Occipital lobe (tissue), 1 donor: ENCODE measurements at regions not wholly inside any gene's neighbourhood (a gene's known extent, or its start where the extent isn't known, plus 50 kb on each side); places are given as distances from the start of the nearest gene placed in this dataset.

ENCODE experiments used
- DNase-seq: peaks from one replicate; lab custom pipeline; 2025; lab: John Stamatoyannopoulos, UW

DNA sequence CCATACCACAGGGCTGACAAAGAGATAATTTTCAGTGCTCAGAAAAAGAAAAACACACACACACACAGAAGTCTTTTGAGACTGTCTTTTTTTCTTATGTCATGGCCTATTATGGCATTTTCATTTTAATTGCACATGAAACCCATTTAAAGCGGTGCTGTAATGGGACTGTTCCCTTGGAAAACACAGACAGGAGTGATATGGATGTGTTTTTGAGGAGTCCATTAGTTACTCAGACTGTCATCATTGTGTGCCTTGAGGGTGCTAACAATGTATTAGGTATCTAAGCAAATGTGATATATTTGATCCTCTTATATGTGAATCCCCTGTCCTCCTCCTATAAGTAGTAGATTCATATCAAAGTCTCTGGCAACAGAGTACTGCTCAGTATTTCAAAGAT is 642.0 kb upstream of the WWC1 start:
- no peak for DNase-seq

DNA sequence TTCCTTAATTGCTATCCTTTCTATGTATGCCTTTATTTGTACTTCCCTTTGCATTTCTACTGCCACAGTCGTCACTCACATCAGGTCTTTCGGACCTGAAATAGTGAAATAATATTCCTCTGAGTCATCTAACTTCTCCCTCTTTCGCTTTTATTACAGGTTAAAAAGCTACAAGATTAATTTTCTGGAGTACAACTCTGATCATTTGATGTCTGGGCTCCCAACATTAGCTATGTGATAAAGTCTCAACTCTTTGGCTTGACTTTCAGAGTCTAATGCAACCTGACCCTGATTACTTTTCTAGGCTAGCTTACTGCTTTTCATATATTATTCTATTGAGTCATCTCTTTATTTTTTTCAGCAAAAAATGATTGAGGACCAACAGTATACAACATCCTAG is 638.8 kb upstream of the WWC1 start:
- DNase-seq: no peak

GRCh38 chr5:167653645-167654106 is 637.8 kb upstream of the WWC1 start:
- DNase-seq: no peak

GRCh38 chr5:167657016-167657415 is 634.4 kb upstream of the WWC1 start:
- no peak for DNase-seq

DNA sequence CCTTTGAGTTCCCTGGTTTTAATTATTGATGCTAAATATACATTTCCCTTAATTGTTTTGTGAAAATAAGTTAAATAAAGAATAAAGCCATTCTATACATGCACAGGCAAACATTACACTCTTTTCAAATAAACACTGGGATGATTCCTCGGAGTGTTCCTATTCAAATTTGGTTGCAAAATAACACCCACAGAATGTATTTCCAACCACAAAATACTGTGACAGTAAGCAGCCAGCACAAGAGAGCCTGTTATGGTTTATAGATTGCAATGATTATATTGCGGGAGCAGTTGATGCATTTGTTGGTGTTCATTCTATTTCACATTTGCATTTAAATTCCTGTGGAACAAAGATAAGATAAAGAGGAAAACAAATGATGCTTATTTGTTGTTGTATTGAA is 632.6 kb upstream of the WWC1 start:
- DNase-seq: no peak

DNA sequence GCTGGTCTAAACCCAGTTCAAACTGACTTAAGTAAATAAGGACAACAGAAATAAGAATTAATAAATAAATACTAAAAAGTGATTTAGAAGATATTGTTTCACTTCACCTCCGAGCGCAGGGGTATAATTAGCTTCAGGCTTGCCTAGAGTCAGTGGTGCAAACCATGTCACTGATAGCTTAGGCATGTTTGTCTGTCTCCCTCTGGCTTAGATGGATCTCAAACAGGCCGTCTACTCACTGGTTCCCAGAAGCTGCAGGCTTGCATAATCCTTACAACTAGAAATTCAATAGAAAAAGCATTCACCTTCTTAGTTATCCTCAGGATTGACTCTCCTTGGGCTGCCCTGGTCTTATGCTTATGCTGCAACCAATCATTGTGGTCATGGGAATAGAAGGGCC is 629.8 kb upstream of the WWC1 start:
- no peak for DNase-seq

DNA sequence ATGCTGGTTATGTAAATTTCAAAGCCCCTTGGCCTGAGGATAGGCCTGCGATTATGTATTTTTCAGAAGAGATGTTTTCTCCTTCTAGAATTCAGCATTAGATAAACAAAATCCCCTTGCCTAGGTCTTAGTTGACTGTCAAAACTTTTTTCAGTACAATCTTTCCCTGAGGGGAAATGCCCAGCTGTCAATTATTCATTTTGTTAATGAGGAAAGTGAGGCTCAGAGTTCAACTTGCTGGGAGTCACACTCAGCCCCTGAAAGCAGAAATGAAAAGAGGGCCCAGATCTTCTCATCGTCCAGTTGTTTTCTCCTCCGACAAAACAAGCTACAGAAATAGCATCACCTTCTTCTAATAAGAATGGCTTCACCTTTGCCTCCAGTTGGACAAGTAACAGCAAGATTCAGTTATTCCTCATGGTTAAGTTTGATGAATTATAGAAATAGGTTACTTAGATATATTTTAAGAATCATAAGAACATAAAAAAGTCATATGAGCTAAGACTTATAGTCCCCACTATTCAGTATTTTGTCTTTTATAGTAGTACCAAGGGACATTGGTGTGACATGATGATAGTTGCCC is 627.1 kb upstream of the WWC1 start:
- no peak for DNase-seq

- no peak for DNase-seq
Observed at GRCh38 chr5:167665841-167666375, 625.5 kb upstream of the WWC1 start.

GRCh38 chr5:167671176-167671575 is 620.3 kb upstream of the WWC1 start:
- DNase-seq: no peak

- no peak for DNase-seq
Observed at GRCh38 chr5:167673942-167674341, 617.5 kb upstream of the WWC1 start.

DNA sequence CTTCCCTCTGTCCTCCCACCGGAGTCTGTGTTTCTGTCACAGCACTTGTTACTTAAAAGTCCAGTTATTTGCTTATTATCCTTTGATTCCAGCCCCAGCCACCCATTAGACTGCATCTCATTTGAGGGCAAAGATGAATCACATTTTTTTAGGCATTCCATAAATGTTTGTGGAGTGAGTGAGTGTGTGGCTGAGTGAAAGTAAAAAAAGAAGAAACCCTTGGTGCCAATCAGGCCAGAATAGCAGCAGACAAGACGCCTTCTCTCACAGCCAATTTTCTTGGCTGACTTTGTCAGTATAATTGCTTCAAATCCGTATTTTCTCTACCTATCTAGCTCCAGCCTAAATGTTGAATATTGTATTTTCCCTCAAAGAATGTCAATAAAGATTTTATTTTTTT is 613.0 kb upstream of the WWC1 start:
- no peak for DNase-seq

GRCh38 chr5:167684251-167684650 is 607.2 kb upstream of the WWC1 start:
- no peak for DNase-seq

DNA sequence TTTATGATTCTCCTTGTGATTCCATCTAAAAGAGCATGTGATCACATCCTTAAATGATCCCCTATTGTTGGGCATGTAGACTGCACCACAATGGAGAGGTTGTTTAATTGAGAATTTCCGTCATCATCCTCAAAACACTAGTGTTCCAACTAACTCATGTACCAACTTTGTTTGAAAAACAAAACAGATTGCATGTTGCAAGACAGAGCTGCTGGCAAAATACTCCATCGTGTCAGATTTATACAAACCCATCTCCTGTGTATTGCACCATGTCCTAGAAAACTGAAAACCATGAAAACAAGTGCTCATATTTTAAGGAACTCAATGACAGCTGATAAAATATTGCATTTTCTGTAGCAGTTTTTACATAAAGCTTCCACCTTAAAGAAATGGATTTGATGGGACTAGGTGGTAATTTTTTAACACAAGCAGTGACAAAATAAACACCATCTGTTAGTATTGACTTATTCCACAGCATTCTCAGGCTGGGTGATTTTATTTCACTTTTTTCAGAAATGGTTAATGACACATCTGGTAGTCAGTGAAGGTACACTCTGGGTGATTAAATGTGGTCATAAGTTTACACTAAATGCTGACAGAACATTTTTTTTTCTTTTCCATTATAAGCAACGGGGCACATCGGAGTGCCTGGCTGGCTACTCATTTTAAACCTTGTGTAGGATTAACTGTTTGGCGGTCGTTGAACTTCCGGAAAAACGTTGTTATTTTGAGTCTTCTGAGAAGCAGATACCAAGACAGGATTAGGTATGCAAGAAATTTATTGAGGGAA is 602.9 kb upstream of the WWC1 start:
- DNase-seq: no peak

- no peak for DNase-seq
Observed at GRCh38 chr5:167694325-167695147, 596.9 kb upstream of the WWC1 start.

GRCh38 chr5:167696558-167697314 is 594.7 kb upstream of the WWC1 start:
- DNase-seq: no peak

GRCh38 chr5:167699432-167699831 is 592.0 kb upstream of the WWC1 start:
- DNase-seq: no peak

- no peak for DNase-seq
Observed at GRCh38 chr5:167701051-167701450, 590.4 kb upstream of the WWC1 start.

DNA sequence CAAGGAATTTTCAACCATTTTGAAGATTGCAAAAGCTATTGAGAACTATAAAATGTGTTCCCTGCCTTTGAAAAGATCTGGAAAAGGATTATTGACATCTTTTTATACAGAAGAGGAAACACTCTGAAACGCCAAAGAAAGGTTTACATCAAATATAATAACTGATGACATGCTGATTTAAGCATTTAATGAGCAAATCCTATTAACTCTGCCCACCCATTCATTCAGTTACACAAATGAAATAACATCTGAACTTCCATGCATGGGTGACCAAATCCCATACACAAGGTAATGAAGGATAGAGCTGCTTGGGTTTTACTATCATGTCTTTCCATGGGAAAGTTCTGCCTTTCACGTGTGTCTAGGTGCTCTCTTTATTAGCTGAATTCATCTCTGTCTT is 589.4 kb upstream of the WWC1 start:
- no peak for DNase-seq

- no peak for DNase-seq
Observed at GRCh38 chr5:167708449-167708848, 583.0 kb upstream of the WWC1 start.

GRCh38 chr5:167709625-167710024 is 581.8 kb upstream of the WWC1 start:
- DNase-seq: no peak

- DNase-seq: no peak
Observed at GRCh38 chr5:167710444-167711073, 580.9 kb upstream of the WWC1 start.
